AG04449 (cell line): ENCODE measurements at regions not wholly inside any gene's neighbourhood (a gene's known extent, or its start where the extent isn't known, plus 50 kb on each side); places are given as distances from the start of the nearest gene placed in this dataset.

ENCODE experiments used
- CTCF ChIA-PET: fragments of 350-600 bp; formaldehyde crosslinking; extraction: SDS; loops from one replicate; lab custom pipeline; 2021; ENCODE audit warnings: antibody characterized with exemption; lab: Yijun Ruan, JAX
- POLR2A ChIA-PET: fragments of 400-600, 350-600 bp; formaldehyde crosslinking; extraction: SDS; loops from one replicate; lab custom pipeline; 2020; ENCODE audit warnings: antibody characterized with exemption, inconsistent platforms; lab: Yijun Ruan, JAX
- DNase-seq: peaks from one replicate; pipeline ENCODE4 v3.0.0-alpha.2; 2010; ENCODE audit warnings: low read depth, low spot score
- H3K4me3 ChIP-seq: 2 replicates; pipeline ENCODE4 v1.5.1; 2011; ENCODE audit warnings: low read depth, mild to moderate bottlenecking, control low read depth, low read length
- TF ChIP-seq, protein P1 (sequence below): IDR thresholded peaks from one replicate; pipeline ENCODE4 v1.5.1; 2011; ENCODE audit warnings: mild to moderate bottlenecking, moderate library complexity, low read length, control low read depth, inconsistent platforms; ENCODE audit not compliant: insufficient read depth; ENCODE audit errors: missing control alignments

DNA sequence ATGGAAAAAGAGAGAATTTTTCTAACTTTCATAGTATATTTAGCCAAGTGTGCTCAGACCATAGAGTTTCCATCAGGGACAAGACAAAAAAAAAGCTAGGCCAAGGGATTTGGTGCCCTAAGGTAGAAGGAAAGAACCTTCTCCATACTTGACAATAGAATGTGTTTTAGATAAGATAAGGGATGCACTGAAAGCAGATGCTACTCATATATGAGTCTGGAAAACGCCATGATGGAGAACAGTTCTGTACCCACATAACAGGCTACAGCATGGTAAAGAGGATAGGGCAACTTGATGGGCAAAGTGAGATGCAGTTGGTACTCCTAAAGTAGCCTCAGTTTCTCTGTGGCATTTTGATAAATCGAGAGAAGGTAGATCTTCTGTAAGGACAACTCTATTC is 216.4 kb upstream of the NECTIN3 start:
- TF ChIP-seq, protein P1, sequence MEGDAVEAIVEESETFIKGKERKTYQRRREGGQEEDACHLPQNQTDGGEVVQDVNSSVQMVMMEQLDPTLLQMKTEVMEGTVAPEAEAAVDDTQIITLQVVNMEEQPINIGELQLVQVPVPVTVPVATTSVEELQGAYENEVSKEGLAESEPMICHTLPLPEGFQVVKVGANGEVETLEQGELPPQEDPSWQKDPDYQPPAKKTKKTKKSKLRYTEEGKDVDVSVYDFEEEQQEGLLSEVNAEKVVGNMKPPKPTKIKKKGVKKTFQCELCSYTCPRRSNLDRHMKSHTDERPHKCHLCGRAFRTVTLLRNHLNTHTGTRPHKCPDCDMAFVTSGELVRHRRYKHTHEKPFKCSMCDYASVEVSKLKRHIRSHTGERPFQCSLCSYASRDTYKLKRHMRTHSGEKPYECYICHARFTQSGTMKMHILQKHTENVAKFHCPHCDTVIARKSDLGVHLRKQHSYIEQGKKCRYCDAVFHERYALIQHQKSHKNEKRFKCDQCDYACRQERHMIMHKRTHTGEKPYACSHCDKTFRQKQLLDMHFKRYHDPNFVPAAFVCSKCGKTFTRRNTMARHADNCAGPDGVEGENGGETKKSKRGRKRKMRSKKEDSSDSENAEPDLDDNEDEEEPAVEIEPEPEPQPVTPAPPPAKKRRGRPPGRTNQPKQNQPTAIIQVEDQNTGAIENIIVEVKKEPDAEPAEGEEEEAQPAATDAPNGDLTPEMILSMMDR, result no peak
- CTCF ChIA-PET, result no interaction called here
- POLR2A ChIA-PET, result no interaction called here

DNA sequence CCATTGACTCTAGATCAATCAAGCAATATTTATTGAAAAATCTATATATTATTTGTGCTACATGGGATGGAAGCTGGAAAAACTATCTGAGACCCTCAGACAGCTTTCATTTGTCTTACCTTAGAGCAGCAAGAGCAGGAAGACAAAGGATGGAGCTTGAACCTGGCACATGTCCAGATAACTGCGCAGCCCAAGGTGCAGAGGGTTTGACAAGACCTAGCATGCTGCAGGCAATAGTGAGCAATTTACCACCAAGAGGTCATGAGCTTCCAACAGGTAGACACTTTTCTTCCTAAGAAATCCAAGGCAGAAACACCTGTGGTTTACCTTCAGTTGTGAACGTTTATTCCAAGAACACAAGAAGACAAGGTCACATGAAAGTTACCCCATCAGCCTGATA is 214.7 kb upstream of the NECTIN3 start:
- ChIA-PET CTCF (no interaction called here), POLR2A (no interaction called here)
- TF ChIP-seq, protein P1, result no peak
- H3K4me3 ChIP-seq, result no peak overlapping the region
- no peak for DNase-seq

More for the DNA sequence above, 216.4 kb upstream of the NECTIN3 start:
- H3K4me3 ChIP-seq, result no peak overlapping the region
- no peak for DNase-seq

DNA sequence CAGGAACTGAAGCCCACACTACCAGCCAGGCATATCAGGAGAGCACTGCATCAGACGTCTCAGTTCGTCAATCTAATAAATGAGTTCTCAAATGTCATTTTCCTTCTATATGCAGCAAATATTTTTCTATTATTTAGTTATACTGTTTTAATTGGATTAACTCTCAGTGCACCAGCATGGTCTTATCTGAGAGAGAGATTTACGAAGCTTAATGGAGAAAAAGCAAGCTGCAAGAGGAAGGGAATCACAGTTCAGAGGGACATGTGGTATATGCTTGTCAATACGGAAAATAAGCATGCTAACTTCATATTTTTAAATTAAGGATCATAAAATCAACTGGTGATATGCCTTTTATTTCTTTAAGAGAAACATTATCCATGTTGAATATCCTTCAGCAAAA is 213.1 kb upstream of the NECTIN3 start:
- no peak for DNase-seq
- no peak overlapping the region for H3K4me3 ChIP-seq
- ChIA-PET POLR2A (no interaction called here), CTCF (no interaction called here)
- TF ChIP-seq, protein P1, result no peak

DNA sequence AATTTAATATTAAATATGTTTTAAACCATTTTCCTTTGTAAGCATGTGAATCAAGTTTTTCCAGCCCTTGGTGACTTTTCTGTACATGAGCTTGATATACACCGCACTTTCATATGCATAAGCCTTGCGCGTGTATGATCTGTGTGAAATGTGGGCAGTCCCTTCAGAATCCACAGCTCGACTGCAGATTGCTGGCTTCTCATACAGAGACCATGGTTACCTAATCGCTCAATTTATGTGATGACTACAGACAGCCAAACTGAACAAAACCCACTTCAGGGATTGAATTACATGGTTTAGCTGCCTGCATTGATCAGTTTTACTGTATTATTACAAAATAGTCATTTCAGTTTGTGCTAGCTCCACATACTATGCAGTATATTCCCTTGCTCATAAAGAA is 212.3 kb upstream of the NECTIN3 start:
- TF ChIP-seq, protein P1, result no peak
- DNase-seq, result no peak
- no peak overlapping the region for H3K4me3 ChIP-seq
- ChIA-PET POLR2A (no interaction called here), CTCF (no interaction called here)

DNA sequence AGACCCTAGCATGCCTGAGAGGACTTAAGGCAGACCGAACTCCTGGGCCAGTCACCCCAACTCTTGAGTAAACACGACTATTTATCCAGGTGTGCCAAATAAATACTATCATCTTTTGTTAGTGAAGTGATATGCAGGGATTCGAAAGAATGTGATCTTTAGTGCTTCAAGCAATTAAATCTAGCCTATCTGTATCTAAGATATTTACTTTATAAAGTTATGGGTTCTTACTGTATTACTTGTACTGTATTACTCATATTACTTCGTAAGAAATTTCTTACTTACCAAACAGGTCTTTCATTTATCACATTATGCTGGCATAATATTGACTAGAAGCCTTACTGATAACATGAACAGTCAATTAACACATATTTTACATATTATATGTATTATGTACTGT is 211.6 kb upstream of the NECTIN3 start:
- TF ChIP-seq, protein P1, result no peak
- H3K4me3 ChIP-seq, result no peak overlapping the region
- POLR2A ChIA-PET, result interaction anchor here (0.7 kb wide), 1 partner anchor 762 kb away, joined by 3 read pairs; no protein-coding TSS in a partner anchor
- DNase-seq, result no peak
- CTCF ChIA-PET, result no interaction called here

DNA sequence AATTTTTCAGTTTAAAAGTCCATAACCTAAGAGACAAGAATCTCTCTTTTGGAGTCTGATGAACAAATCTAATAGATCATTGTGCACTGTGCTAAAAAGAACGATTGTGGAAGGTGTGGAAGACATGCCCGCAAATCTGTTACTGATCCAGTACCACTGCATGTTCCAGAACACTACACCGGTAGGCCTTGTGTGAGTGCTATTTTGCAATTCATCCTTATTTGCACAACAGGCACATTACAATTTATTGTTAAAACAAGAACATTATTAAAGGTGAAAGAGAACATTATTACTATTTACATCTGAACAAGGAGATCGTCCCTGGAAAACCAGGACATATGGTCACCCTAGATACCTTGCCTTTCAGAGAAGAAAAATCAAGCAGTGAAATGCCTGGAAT is 205.7 kb upstream of the NECTIN3 start:
- DNase-seq, result no peak
- TF ChIP-seq, protein P1, result no peak
- ChIA-PET CTCF (no interaction called here), POLR2A (no interaction called here)
- no peak overlapping the region for H3K4me3 ChIP-seq
